KG1 (cell line): ENCODE measurements at regions not wholly inside any gene's neighbourhood (a gene's known extent, or its start where the extent isn't known, plus 50 kb on each side); places are given as distances from the start of the nearest gene placed in this dataset.

Experiments
- DNase-seq: peaks from one replicate; lab custom pipeline; 2025; lab: John Stamatoyannopoulos, UW

GRCh38 chr9:80144856-80145255 lies 573.1 kb downstream of the TLE4 start:
- no peak for DNase-seq

GRCh38 chr9:80144406-80144805 lies 572.6 kb downstream of the TLE4 start:
- DNase-seq, result no peak

GRCh38 chr9:80143899-80144298 lies 572.1 kb downstream of the TLE4 start:
- DNase-seq, result no peak

GRCh38 chr9:80134487-80134886 lies 562.7 kb downstream of the TLE4 start:
- no peak for DNase-seq

- no peak for DNase-seq
These were observed 559.9 kb downstream of the TLE4 start for GRCh38 chr9:80131627-80132026.

GRCh38 chr9:80127920-80128319 lies 556.2 kb downstream of the TLE4 start:
- no peak for DNase-seq

- DNase-seq, result no peak
These were observed 554.0 kb downstream of the TLE4 start for GRCh38 chr9:80125731-80126264.

- no peak for DNase-seq
These were observed 545.3 kb downstream of the TLE4 start for GRCh38 chr9:80117031-80117430.

GRCh38 chr9:80114241-80114640 lies 542.5 kb downstream of the TLE4 start:
- no peak for DNase-seq

GRCh38 chr9:80107931-80108660 lies 536.3 kb downstream of the TLE4 start:
- DNase-seq, result no peak

- DNase-seq, result no peak
These were observed 525.7 kb downstream of the TLE4 start for GRCh38 chr9:80097476-80097875.

- no peak for DNase-seq
These were observed 522.5 kb downstream of the TLE4 start for GRCh38 chr9:80094176-80094771.

GRCh38 chr9:80093695-80094094 lies 521.9 kb downstream of the TLE4 start:
- no peak for DNase-seq

- no peak for DNase-seq
These were observed 519.8 kb downstream of the TLE4 start for GRCh38 chr9:80091526-80091925.

- no peak for DNase-seq
These were observed 518.6 kb downstream of the TLE4 start for GRCh38 chr9:80090317-80090716.

GRCh38 chr9:80086822-80087345 lies 515.1 kb downstream of the TLE4 start:
- DNase-seq, result no peak

GRCh38 chr9:80086386-80086785 lies 514.6 kb downstream of the TLE4 start:
- no peak for DNase-seq

- DNase-seq, result no peak
These were observed 513.9 kb downstream of the TLE4 start for GRCh38 chr9:80085668-80086067.

- DNase-seq, result no peak
These were observed 510.4 kb downstream of the TLE4 start for GRCh38 chr9:80082213-80082612.

GRCh38 chr9:80078826-80079225 lies 507.1 kb downstream of the TLE4 start:
- DNase-seq, result no peak

- DNase-seq, result no peak
These were observed 505.3 kb downstream of the TLE4 start for GRCh38 chr9:80077059-80077458.

GRCh38 chr9:80076162-80076561 lies 504.4 kb downstream of the TLE4 start:
- no peak for DNase-seq

GRCh38 chr9:80074439-80074838 lies 502.7 kb downstream of the TLE4 start:
- DNase-seq, result no peak
